BJ (cell line): ENCODE measurements at regions not wholly inside any gene's neighbourhood (a gene's known extent, or its start where the extent isn't known, plus 50 kb on each side); places are given as distances from the start of the nearest gene placed in this dataset.

Source experiments
- CTCF ChIA-PET: fragments of 350-600 bp; formaldehyde crosslinking; extraction: SDS; loops from one replicate; lab custom pipeline; 2021; ENCODE audit warnings: antibody characterized with exemption, inconsistent platforms; lab: Yijun Ruan, JAX
- POLR2A ChIA-PET: fragments of 300-600 bp; sonication (Branson Sonifier 250); formaldehyde crosslinking; extraction: SDS; loops from one replicate; lab custom pipeline; 2021; ENCODE audit warnings: antibody characterized with exemption; lab: Charles Lee
- DNase-seq: peaks from one replicate; pipeline ENCODE4 v3.0.0-alpha.2; 2011; ENCODE audit warnings: low read depth
- H3K27me3 ChIP-seq: 2 replicates; pipeline ENCODE4 v1.6.0; 2011; ENCODE audit warnings: low read length; ENCODE audit not compliant: control insufficient read depth, insufficient read depth
- H3K36me3 ChIP-seq: 2 replicates; pipeline ENCODE4 v1.5.1; 2011; ENCODE audit warnings: low read length; ENCODE audit not compliant: control insufficient read depth, insufficient read depth
- H3K4me3 ChIP-seq: 2 replicates; pipeline ENCODE4 v1.5.1; 2011; ENCODE audit warnings: low read depth, mild to moderate bottlenecking, control low read depth, low read length
- TF ChIP-seq, protein P1 (sequence below): IDR thresholded peaks from 2 replicates; pipeline ENCODE4 v1.5.1; 2011; ENCODE audit warnings: low read depth, mild to moderate bottlenecking, control low read depth, inconsistent platforms, low read length, moderate library complexity; ENCODE audit not compliant: insufficient read depth

- no peaks in the 10 kb centered on the region for H3K36me3 ChIP-seq
- POLR2A ChIA-PET = no interaction called here
- CTCF ChIA-PET = no interaction called here
- TF ChIP-seq, protein P1, sequence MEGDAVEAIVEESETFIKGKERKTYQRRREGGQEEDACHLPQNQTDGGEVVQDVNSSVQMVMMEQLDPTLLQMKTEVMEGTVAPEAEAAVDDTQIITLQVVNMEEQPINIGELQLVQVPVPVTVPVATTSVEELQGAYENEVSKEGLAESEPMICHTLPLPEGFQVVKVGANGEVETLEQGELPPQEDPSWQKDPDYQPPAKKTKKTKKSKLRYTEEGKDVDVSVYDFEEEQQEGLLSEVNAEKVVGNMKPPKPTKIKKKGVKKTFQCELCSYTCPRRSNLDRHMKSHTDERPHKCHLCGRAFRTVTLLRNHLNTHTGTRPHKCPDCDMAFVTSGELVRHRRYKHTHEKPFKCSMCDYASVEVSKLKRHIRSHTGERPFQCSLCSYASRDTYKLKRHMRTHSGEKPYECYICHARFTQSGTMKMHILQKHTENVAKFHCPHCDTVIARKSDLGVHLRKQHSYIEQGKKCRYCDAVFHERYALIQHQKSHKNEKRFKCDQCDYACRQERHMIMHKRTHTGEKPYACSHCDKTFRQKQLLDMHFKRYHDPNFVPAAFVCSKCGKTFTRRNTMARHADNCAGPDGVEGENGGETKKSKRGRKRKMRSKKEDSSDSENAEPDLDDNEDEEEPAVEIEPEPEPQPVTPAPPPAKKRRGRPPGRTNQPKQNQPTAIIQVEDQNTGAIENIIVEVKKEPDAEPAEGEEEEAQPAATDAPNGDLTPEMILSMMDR = no peak
- no peaks in the 10 kb centered on the region for H3K27me3 ChIP-seq
- H3K4me3 ChIP-seq = no peak overlapping the region
- no peak for DNase-seq
Observed at GRCh38 chr2:103823847-103824246, 1030.1 kb upstream of the POU3F3 start.

- TF ChIP-seq, protein P1 = no peak
- Histone ChIP-seq H3K27me3 (no peaks in the 10 kb centered on the region), H3K36me3 (no peaks in the 10 kb centered on the region), H3K4me3 (no peak overlapping the region)
- no peak for DNase-seq
- ChIA-PET POLR2A (no interaction called here), CTCF (no interaction called here)
Observed at GRCh38 chr2:103847276-103847675, 1006.6 kb upstream of the POU3F3 start.

DNA sequence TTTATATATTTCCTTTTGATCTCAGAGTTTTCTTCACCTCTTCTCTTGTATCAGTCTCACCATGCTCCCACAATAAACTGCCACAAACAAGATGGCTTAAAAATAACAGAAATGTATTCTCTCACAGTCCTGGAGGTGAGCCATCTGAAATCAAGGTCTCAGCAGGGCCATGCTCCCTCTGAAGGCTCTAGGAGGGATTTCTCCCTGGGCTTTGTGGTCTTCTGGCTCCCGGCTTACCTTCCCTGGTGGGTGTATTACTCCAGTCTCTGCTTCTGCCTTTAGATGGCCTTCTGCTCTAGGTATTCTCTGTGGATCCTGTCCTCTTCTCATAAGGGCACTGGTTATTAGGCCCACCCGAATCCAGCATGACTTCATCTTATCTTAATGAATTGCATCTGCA is 994.7 kb upstream of the POU3F3 start:
- no peak for DNase-seq
- Histone ChIP-seq H3K36me3 (no peaks in the 10 kb centered on the region), H3K27me3 (no peaks in the 10 kb centered on the region), H3K4me3 (no peak overlapping the region)
- CTCF ChIA-PET = no interaction called here
- POLR2A ChIA-PET = no interaction called here
- TF ChIP-seq, protein P1 = no peak

DNA sequence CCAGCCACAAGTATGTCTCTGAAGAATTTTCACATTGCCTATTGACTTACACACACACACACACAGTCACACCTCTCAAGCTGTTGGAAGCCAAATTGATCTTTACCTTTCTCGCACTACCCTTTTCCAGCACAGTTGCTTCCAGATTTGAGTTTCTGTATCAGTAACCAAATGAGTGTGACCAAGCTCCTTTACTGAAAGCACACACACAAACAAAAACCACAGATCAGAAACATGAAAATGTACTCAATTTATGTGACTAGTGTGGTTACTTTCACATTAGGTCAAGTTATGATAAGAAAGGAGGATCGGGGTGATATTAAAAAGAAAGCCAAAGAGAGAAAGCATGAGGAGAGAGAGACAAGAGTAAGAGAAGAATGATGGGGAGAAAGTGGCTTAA is 993.9 kb upstream of the POU3F3 start:
- Histone ChIP-seq H3K4me3 (no peak overlapping the region), H3K27me3 (no peaks in the 10 kb centered on the region), H3K36me3 (no peaks in the 10 kb centered on the region)
- no peak for DNase-seq
- POLR2A ChIA-PET = no interaction called here
- TF ChIP-seq, protein P1 = no peak
- CTCF ChIA-PET = no interaction called here

- no peak for DNase-seq
- Histone ChIP-seq H3K4me3 (no peak overlapping the region), H3K27me3 (no peaks in the 10 kb centered on the region), H3K36me3 (no peaks in the 10 kb centered on the region)
- ChIA-PET CTCF (no interaction called here), POLR2A (no interaction called here)
- TF ChIP-seq, protein P1 = no peak
Observed at GRCh38 chr2:103868396-103868795, 985.5 kb upstream of the POU3F3 start.
